Stomach (tissue), 8 donors: ENCODE measurements at regions not wholly inside any gene's neighbourhood (a gene's known extent, or its start where the extent isn't known, plus 50 kb on each side); places are given as distances from the start of the nearest gene placed in this dataset.

Experiments
- DNase-seq, 2 donors: peaks; one replicate each; pipeline versions ENCODE4 v3.0.0 to v3.0.0-alpha.2; 2013 to 2019
- H3K27ac ChIP-seq, 5 donors: fragments of 200-600 bp in 4 of 5; sonication (generic) in 4 of 5; one replicate each; pipeline ENCODE4 v1.5.1; 2013 to 2019; ENCODE audit warnings: mild to moderate bottlenecking in 1 of 5, moderate library complexity in 1 of 5
- H3K27me3 ChIP-seq, 3 donors: fragments of 200-600 bp; sonication (generic); one replicate each; pipeline ENCODE4 v1.5.1; 2017 to 2019; ENCODE audit warnings: mixed run types in 1 of 3
- H3K36me3 ChIP-seq, 4 donors: fragments of 200-600 bp; sonication (generic); 1 replicate in 3 of 4; 2 replicates in 1 of 4; pipeline ENCODE4 v1.5.1; 2016 to 2019
- H3K4me1 ChIP-seq, 4 donors: fragments of 200-600 bp; sonication (generic); one replicate each; pipeline ENCODE4 v1.5.1; 2016 to 2019
- H3K4me3 ChIP-seq, 4 donors: fragments of 200-600 bp; sonication (generic) in 3 of 4; one replicate each; pipeline ENCODE4 v1.5.1; 2016 to 2019; ENCODE audit warnings: mild to moderate bottlenecking in 1 of 4
- H3K9me3 ChIP-seq, 4 donors: fragments of 200-600 bp; sonication (generic); one replicate each; pipeline ENCODE4 v1.5.1; 2016 to 2019
- EP300 ChIP-seq: sonication (generic); formaldehyde crosslinking; IDR thresholded peaks from one replicate; pipeline ENCODE4 v1.6.1; 2017; ENCODE audit warnings: antibody characterized with exemption
- POLR2A ChIP-seq, 4 donors: fragments of 450-650 bp; IDR thresholded peaks; one replicate each; pipeline ENCODE4 v1.6.1; 2016; ENCODE audit warnings: antibody characterized with exemption in 4 of 4, control low read depth in 2 of 4, mild to moderate bottlenecking in 1 of 4, moderate library complexity in 1 of 4
- POLR2AphosphoS5 ChIP-seq, 3 donors: sonication (generic); formaldehyde crosslinking; IDR thresholded peaks; one replicate each; pipeline ENCODE4 v1.6.1; 2016; ENCODE audit warnings: antibody characterized with exemption in 3 of 3
- WGBS, 5 donors: extraction: QIAGEN DNeasy Blood & Tissue Kit in 3 of 5; methylation state at CpG; one replicate each; pipeline versions ENCODE4 v1.1.5 to v1.1.7; 2013 to 2018; 5-methylcytosine and 5-hydroxymethylcytosine counted together
- intact Hi-C: fragments of 100-400 bp; cut with DNase I; formaldehyde crosslinking; loops from one replicate; pipeline ENCODE4 v1.15.1; 2023; ENCODE audit warnings: low total_unique reads
- TF ChIP-seq, protein P1 (sequence below), 7 experiments: fragments of 450-650 bp in 4 of 7; fragments of 200-600 bp in 3 of 7; sonication (generic) in 3 of 7; IDR thresholded peaks; one replicate each; pipeline ENCODE4 v1.5.1; 2016 to 2019; ENCODE audit warnings: antibody characterized with exemption in 7 of 7, control low read depth in 2 of 7, mild to moderate bottlenecking in 1 of 7
- donor health status: healthy with polysubstance abuse.
- donor health status: Bipolar disorder and iron deficiency.
- donor health status: healthy.

DNA sequence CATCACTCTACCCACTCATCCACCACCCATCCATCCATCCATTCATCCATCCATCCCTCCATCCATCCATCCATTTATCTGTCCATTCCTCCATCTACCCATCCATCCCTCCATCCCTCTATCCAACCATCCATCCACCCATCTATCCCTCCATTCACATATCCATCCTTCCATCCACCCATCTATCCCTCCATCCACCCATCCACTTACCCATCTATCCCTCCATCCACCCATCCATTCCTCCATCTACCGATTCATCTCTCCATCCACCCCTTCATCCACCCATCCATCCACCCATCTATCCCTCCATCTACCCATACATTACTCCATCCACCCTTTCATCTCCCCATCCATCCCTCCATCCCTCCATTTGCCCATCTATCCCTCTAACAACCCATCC lies 239.6 kb upstream of the SHH start:
- H3K4me1 ChIP-seq = no peaks in the 10 kb centered on the region
- no peak for TF ChIP-seq POLR2A (IDR thresholded peaks at IDR 0.05)
- TF ChIP-seq, protein P1, sequence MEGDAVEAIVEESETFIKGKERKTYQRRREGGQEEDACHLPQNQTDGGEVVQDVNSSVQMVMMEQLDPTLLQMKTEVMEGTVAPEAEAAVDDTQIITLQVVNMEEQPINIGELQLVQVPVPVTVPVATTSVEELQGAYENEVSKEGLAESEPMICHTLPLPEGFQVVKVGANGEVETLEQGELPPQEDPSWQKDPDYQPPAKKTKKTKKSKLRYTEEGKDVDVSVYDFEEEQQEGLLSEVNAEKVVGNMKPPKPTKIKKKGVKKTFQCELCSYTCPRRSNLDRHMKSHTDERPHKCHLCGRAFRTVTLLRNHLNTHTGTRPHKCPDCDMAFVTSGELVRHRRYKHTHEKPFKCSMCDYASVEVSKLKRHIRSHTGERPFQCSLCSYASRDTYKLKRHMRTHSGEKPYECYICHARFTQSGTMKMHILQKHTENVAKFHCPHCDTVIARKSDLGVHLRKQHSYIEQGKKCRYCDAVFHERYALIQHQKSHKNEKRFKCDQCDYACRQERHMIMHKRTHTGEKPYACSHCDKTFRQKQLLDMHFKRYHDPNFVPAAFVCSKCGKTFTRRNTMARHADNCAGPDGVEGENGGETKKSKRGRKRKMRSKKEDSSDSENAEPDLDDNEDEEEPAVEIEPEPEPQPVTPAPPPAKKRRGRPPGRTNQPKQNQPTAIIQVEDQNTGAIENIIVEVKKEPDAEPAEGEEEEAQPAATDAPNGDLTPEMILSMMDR (IDR thresholded peaks at IDR 0.05) = no peak
- no peak for TF ChIP-seq EP300
- WGBS, 5 donors = 84 to 100% (median 97%) methylated on average over 1 of the region's 1 CpG
- H3K27me3 ChIP-seq = peaks cover 0 to 3% (median 0%) of the 10 kb centered on the region in 3 donors
- peaks cover 0 to 9% (median 0%) of the 10 kb centered on the region in 4 donors for H3K9me3 ChIP-seq
- no peak overlapping the region for H3K4me3 ChIP-seq
- no peak overlapping the region for H3K27ac ChIP-seq
- intact Hi-C loops = no loop called here
- DNase-seq = no peak
- no peaks in the 10 kb centered on the region for H3K36me3 ChIP-seq

DNA sequence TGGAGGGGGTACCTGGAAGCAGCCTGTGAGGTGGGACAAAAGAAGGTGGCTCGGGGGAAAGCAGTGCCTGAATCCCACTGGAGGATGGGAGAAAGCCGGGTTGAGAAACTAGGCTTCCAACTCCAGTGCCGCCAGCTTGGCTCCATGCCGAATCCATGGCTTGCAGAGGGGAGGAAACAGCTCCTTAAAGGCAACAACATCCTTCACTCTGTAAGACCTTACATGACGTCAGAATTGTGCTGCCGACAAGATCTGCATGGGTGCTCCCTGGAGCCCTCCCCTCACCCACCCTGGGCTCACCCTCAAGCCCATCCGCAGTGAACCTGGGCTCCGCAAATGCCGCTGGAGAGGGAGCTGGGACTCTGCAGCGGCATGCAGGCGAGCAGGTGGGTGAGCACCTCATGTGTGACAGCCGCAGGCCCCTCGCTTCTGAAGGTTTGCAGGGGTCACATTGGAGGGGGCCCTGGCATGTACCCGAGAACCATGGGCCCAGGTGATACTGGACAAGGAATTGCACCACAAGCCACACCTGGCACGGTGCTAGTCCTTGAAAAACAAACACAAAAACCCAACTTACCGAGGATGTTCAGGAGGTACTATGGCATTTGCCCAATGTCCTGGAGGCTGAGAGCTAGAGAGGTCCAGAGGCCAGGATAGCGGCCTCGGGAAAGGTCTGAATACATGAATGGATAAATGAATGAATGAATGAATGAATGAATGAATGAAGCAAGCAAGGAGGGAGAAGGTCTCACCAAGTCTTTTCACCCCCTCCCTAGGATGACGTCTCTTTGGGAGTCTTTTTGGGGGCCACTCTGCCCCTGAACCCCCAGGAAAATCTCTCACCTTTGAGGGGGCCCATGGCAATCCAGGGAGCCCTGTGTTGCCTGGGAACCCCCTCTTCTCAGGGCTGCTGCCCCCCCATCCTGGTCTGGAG lies 238.6 kb upstream of the SHH start:
- no peak overlapping the region for H3K4me3 ChIP-seq
- H3K27ac ChIP-seq = no peak overlapping the region
- peaks cover 0 to 3% (median 0%) of the 10 kb centered on the region in 3 donors for H3K27me3 ChIP-seq
- no peaks in the 10 kb centered on the region for H3K36me3 ChIP-seq
- no peak for DNase-seq
- no peaks in the 10 kb centered on the region for H3K4me1 ChIP-seq
- TF ChIP-seq POLR2A (IDR thresholded peaks at IDR 0.05) (no peak), EP300 (no peak), POLR2AphosphoS5 (IDR thresholded peaks at IDR 0.05) (no peak)
- TF ChIP-seq, protein P1 (IDR thresholded peaks at IDR 0.05) = no peak
- 83 to 89% (median 87%) methylated on average over 10 to 19 of the region's 19 CpGs for WGBS, 5 donors
- intact Hi-C loops = no loop called here
- H3K9me3 ChIP-seq = peaks cover 0 to 14% (median 0%) of the 10 kb centered on the region in 4 donors

DNA sequence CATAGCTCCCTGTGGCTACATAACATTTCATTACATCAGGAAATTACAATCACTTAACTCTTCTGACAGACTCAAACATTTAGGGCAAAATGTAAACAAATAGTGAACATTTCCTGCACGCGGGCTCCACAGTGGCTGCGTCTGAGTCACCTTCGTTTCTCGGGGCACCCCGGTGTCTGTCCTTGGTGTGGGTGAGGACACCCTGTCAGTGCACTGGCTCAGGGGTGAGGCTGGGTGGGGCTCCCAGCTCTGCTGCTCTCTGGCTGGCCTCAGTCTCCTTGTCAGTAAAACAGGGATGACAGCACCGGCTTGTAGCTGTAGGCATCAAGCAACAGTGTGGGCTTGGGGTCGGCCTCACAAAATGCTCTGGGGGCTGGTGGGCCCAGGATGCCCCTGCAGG lies 237.1 kb upstream of the SHH start:
- Histone ChIP-seq H3K36me3 (no peaks in the 10 kb centered on the region), H3K4me1 (no peaks in the 10 kb centered on the region), H3K27ac (no peak overlapping the region), H3K27me3 (no peaks in the 10 kb centered on the region), H3K9me3 (peaks cover 0 to 14% (median 0%) of the 10 kb centered on the region in 4 donors), H3K4me3 (no peak overlapping the region)
- TF ChIP-seq POLR2AphosphoS5 (IDR thresholded peaks at IDR 0.05) (no peak), EP300 (no peak), POLR2A (IDR thresholded peaks at IDR 0.05) (no peak)
- TF ChIP-seq, protein P1 (IDR thresholded peaks at IDR 0.05) = no peak
- 41 to 61% (median 43%) methylated on average over 6 to 8 of the region's 8 CpGs for WGBS, 5 donors
- intact Hi-C loops = no loop called here
- peak in 1 of 2 donors; percentile 23 for DNase-seq

DNA sequence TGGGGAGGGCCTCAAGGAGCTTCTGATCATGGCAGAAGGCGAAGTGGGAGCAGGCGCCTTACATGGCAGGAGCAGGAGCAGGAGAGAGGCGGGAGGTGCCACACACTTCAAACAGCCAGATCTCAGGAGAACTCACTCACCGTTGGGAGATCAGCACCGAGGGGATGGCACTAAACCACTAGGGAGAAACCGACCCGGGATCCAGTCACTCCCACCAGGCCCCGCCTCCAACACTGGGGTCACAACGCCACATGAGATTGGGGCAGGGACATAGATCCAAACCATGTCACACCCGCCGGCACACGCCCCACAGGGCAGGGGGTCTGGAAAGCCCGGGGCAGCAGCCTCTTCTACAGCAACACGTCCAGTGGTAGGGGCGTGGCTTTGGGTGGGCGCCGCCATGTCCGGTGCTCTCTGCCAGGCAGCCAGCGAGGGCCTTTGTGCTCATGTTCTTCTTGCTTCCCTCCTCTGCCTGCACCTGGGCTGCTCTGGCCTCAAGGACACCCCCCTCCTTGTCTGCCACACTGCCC lies 233.8 kb upstream of the SHH start:
- DNase-seq = no peak
- intact Hi-C loops = no loop called here

More for the DNA sequence above, 233.8 kb upstream of the SHH start:
- H3K27me3 ChIP-seq = peaks cover 0 to 7% (median 0%) of the 10 kb centered on the region in 3 donors
- H3K27ac ChIP-seq = no peak overlapping the region
- H3K9me3 ChIP-seq = peaks cover 0 to 14% (median 0%) of the 10 kb centered on the region in 4 donors
- no peaks in the 10 kb centered on the region for H3K36me3 ChIP-seq
- no peaks in the 10 kb centered on the region for H3K4me1 ChIP-seq
- WGBS, 5 donors = 90 to 95% (median 91%) methylated on average over 15 to 19 of the region's 19 CpGs
- no peak for TF ChIP-seq POLR2AphosphoS5 (IDR thresholded peaks at IDR 0.05)
- TF ChIP-seq, protein P1 (IDR thresholded peaks at IDR 0.05) = no peak
- no peak for TF ChIP-seq POLR2A (IDR thresholded peaks at IDR 0.05)
- no peak for TF ChIP-seq EP300
- H3K4me3 ChIP-seq = no peak overlapping the region
